AG09309 (cell line): ENCODE measurements at regions not wholly inside any gene's neighbourhood (a gene's known extent, or its start where the extent isn't known, plus 50 kb on each side); places are given as distances from the start of the nearest gene placed in this dataset.
"Not testable (repeated sequence)": the region's sequence is repeated elsewhere in the genome, so short reads cannot be mapped to it uniquely, and the experiment has no call there.

Source experiments
- DNase-seq: peaks from one replicate; pipeline ENCODE4 v3.0.0-alpha.2; 2010; ENCODE audit warnings: low read depth
- H3K4me3 ChIP-seq: 2 replicates; pipeline ENCODE4 v1.5.1; 2011; ENCODE audit warnings: mild to moderate bottlenecking, low read depth, low read length, moderate library complexity; ENCODE audit not compliant: control insufficient read depth
- CTCF ChIP-seq: IDR thresholded peaks from 2 replicates; pipeline ENCODE4 v1.5.1; 2011; ENCODE audit warnings: mild to moderate bottlenecking, low read depth, low read length, inconsistent platforms; ENCODE audit not compliant: insufficient read depth, control insufficient read depth; ENCODE audit errors: missing control alignments

- no peak overlapping the region for H3K4me3 ChIP-seq
- no peak for TF ChIP-seq CTCF
- no peak for DNase-seq
Observed at GRCh38 chr18:11470941-11471340, 138.5 kb upstream of the SLC35G4 start.

- DNase-seq, result no peak
- no peak for TF ChIP-seq CTCF
- H3K4me3 ChIP-seq, result no peak overlapping the region
Observed at GRCh38 chr18:11468617-11469016, 140.8 kb upstream of the SLC35G4 start.

- TF ChIP-seq CTCF, result no peak
- no peak for DNase-seq
- no peak overlapping the region for H3K4me3 ChIP-seq
Observed at GRCh38 chr18:11468120-11468519, 141.3 kb upstream of the SLC35G4 start.

GRCh38 chr18:11467611-11468010 lies 141.8 kb upstream of the SLC35G4 start:
- DNase-seq, result no peak
- H3K4me3 ChIP-seq, result no peak overlapping the region
- TF ChIP-seq CTCF, result no peak

- DNase-seq, result no peak
- H3K4me3 ChIP-seq, result no peak overlapping the region
- TF ChIP-seq CTCF, result no peak
Observed at GRCh38 chr18:11464129-11464528, 145.3 kb upstream of the SLC35G4 start.

- TF ChIP-seq CTCF, result no peak
- DNase-seq, result no peak
- no peak overlapping the region for H3K4me3 ChIP-seq
Observed at GRCh38 chr18:11458447-11458846, 150.9 kb upstream of the SLC35G4 start.

GRCh38 chr18:11457853-11458252 lies 151.5 kb upstream of the SLC35G4 start:
- not testable (repeated sequence) for DNase-seq

More at GRCh38 chr18:11457853-11458252, 151.5 kb upstream of the SLC35G4 start:
- not testable (repeated sequence) for H3K4me3 ChIP-seq
